Caco-2 (cell line): ENCODE measurements at regions not wholly inside any gene's neighbourhood (a gene's known extent, or its start where the extent isn't known, plus 50 kb on each side); places are given as distances from the start of the nearest gene placed in this dataset.

Experiments
- BruUV-seq: library from RNA; stranded (reverse); fragments of 400-500 nt; replicated peaks from 2 replicates; lab custom pipeline; 2021; lab: Mats Ljungman, UMichigan
- CTCF ChIA-PET: fragments of 300-600 bp; sonication (Branson Sonifier 250); formaldehyde crosslinking; loops from one replicate; lab custom pipeline; 2022; ENCODE audit warnings: antibody characterized with exemption; lab: Charles Lee
- POLR2A ChIA-PET: fragments of 300-600 bp; sonication (Branson Sonifier 250); formaldehyde crosslinking; loops from one replicate; lab custom pipeline; 2022; ENCODE audit warnings: antibody characterized with exemption; lab: Charles Lee
- DNase-seq, 2 experiments: peaks; one replicate each; pipeline versions ENCODE4 v3.0.0 to v3.0.0-alpha.2; 2020 to 2022
- H3K27me3 ChIP-seq: replicated peaks from 2 replicates; pipeline ENCODE4 v1.6.0; 2011; ENCODE audit warnings: low read length; ENCODE audit not compliant: control insufficient read depth, insufficient read depth
- H3K36me3 ChIP-seq: 2 replicates; pipeline ENCODE4 v1.5.1; 2011; ENCODE audit warnings: low read length; ENCODE audit not compliant: control insufficient read depth, insufficient read depth
- H3K4me1 ChIP-seq: fragments of 250-450 bp; sonication (Bioruptor Pico); 2 replicates; pipeline ENCODE4 v1.5.1; 2020; ENCODE audit warnings: mild to moderate bottlenecking
- H3K4me3 ChIP-seq: 2 replicates; pipeline ENCODE4 v1.5.1; 2011; ENCODE audit warnings: low read depth, mild to moderate bottlenecking, control low read depth, low read length
- H3K9me3 ChIP-seq: fragments of 250-450 bp; sonication (Bioruptor Pico); 2 replicates; pipeline ENCODE4 v1.5.1; 2020; ENCODE audit warnings: mild to moderate bottlenecking, moderate library complexity
- H3K27ac Mint-ChIP-seq: one replicate; pipeline ENCODE4 v1.8.0; 2022; ENCODE audit warnings: mixed read lengths; ENCODE audit not compliant: unreplicated experiment
- H3K27me3 Mint-ChIP-seq: one replicate; pipeline ENCODE4 v1.8.0; 2022; ENCODE audit warnings: mixed read lengths; ENCODE audit not compliant: insufficient read depth, unreplicated experiment
- H3K36me3 Mint-ChIP-seq: one replicate; pipeline ENCODE4 v1.8.0; 2022; ENCODE audit warnings: mild to moderate bottlenecking, mixed read lengths; ENCODE audit not compliant: insufficient read depth, unreplicated experiment
- H3K4me1 Mint-ChIP-seq: one replicate; pipeline ENCODE4 v1.8.0; 2022; ENCODE audit warnings: low read depth, mixed read lengths; ENCODE audit not compliant: unreplicated experiment
- H3K4me3 Mint-ChIP-seq: one replicate; pipeline ENCODE4 v1.8.0; 2022; ENCODE audit warnings: mild to moderate bottlenecking, moderate library complexity, mixed read lengths; ENCODE audit not compliant: unreplicated experiment
- H3K9me3 Mint-ChIP-seq: one replicate; pipeline ENCODE4 v1.8.0; 2022; ENCODE audit warnings: mixed read lengths; ENCODE audit not compliant: unreplicated experiment
- CTCF ChIP-seq, 2 experiments: fragments of 200-600 bp in 1 of 2; IDR thresholded peaks; 1 replicate in 1 of 2; 2 replicates in 1 of 2; pipeline versions ENCODE4 v1.5.1 to v1.8.0; 2011 to 2022; ENCODE audit warnings: antibody characterized with exemption in 1 of 2, control low read depth in 1 of 2, inconsistent platforms in 1 of 2, low read depth in 1 of 2, low read length in 1 of 2, mild to moderate bottlenecking in 1 of 2, moderate library complexity in 1 of 2; ENCODE audit not compliant: insufficient read depth in 1 of 2, severe bottlenecking in 1 of 2, unreplicated experiment in 1 of 2
- intact Hi-C: fragments of 100-400 bp; cut with micrococcal nuclease; formaldehyde crosslinking; loops from one replicate; pipeline ENCODE4 v1.10.0; 2022; ENCODE audit not compliant: unreplicated experiment

GRCh38 chr11:32328392-32328791 is 106.9 kb downstream of the WT1 start:
- peaks cover 8% of the 10 kb centered on the region for H3K4me1 ChIP-seq
- CTCF ChIA-PET: no interaction called here
- Mint-ChIP-seq H3K4me1 (no peaks in the 10 kb centered on the region), H3K36me3 (no peaks in the 10 kb centered on the region), H3K4me3 (no peak overlapping the region), H3K9me3 (no peaks in the 10 kb centered on the region), H3K27me3 (peaks cover 2% of the 10 kb centered on the region), H3K27ac (no peak overlapping the region)
- no peak overlapping the region for H3K4me3 ChIP-seq
- BruUV-seq: no TSS peak
- no peaks in the 10 kb centered on the region for H3K27me3 ChIP-seq
- intact Hi-C loops: no loop called here
- POLR2A ChIA-PET: no interaction called here
- H3K9me3 ChIP-seq: no peaks in the 10 kb centered on the region
- no peak for DNase-seq
- H3K36me3 ChIP-seq: no peaks in the 10 kb centered on the region
- no peak for TF ChIP-seq CTCF (IDR thresholded peaks at IDR 0.05; ENCODE audit: insufficient read depth in 1 of 2, low read depth in 1 of 2, low read length in 1 of 2, severe bottlenecking in 1 of 2, unreplicated experiment in 1 of 2)

DNA sequence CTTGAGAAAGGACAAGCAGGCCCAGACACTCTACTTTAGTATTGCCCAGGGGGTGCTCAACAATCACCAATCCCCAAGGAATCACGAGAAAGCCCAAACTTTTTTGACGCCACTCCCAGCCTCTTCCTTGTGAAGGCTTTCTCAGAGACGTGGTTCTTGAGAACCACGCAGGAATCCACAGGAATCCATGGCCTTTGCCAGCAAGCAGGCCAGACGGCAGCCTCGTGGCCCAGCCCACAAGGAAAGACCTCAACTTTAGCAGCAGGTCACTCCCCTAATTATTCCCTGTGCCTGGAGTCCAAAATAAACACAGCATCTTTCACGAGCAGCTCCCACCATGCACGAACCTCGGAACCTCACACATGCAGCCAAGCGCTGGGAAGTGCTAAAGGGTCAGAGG is 104.2 kb downstream of the WT1 start:
- ChIA-PET POLR2A (no interaction called here), CTCF (no interaction called here)
- Histone ChIP-seq H3K9me3 (no peaks in the 10 kb centered on the region), H3K27me3 (no peaks in the 10 kb centered on the region), H3K4me3 (no peak overlapping the region), H3K4me1 (peaks cover 8% of the 10 kb centered on the region), H3K36me3 (no peaks in the 10 kb centered on the region)
- Mint-ChIP-seq H3K36me3 (peaks cover 5% of the 10 kb centered on the region), H3K9me3 (peaks cover 10% of the 10 kb centered on the region), H3K27ac (no peak overlapping the region), H3K4me1 (no peaks in the 10 kb centered on the region), H3K27me3 (no peaks in the 10 kb centered on the region), H3K4me3 (no peak overlapping the region)
- intact Hi-C loops: no loop called here
- BruUV-seq: no TSS peak
- no peak for TF ChIP-seq CTCF (IDR thresholded peaks at IDR 0.05; ENCODE audit: insufficient read depth in 1 of 2, low read depth in 1 of 2, low read length in 1 of 2, severe bottlenecking in 1 of 2, unreplicated experiment in 1 of 2)
- DNase-seq: no peak

- Mint-ChIP-seq H3K9me3 (peaks cover 10% of the 10 kb centered on the region), H3K4me3 (no peak overlapping the region), H3K27ac (no peak overlapping the region), H3K27me3 (no peaks in the 10 kb centered on the region), H3K36me3 (peaks cover 5% of the 10 kb centered on the region), H3K4me1 (no peaks in the 10 kb centered on the region)
- no TSS peak for BruUV-seq
- H3K9me3 ChIP-seq: no peaks in the 10 kb centered on the region
- DNase-seq: no peak
- H3K27me3 ChIP-seq: no peaks in the 10 kb centered on the region
- no peak overlapping the region for H3K4me3 ChIP-seq
- intact Hi-C loops: no loop called here
- H3K36me3 ChIP-seq: no peaks in the 10 kb centered on the region
- no peak for TF ChIP-seq CTCF (IDR thresholded peaks at IDR 0.05; ENCODE audit: insufficient read depth in 1 of 2, low read depth in 1 of 2, low read length in 1 of 2, severe bottlenecking in 1 of 2, unreplicated experiment in 1 of 2)
- peaks cover 8% of the 10 kb centered on the region for H3K4me1 ChIP-seq
- CTCF ChIA-PET: no interaction called here
- POLR2A ChIA-PET: no interaction called here
Measured at GRCh38 chr11:32331792-32332191, 103.5 kb downstream of the WT1 start.
